NOMO-1 treated with DMSO at 0.1 percent for 48 hours (cell line): ENCODE measurements at regions not wholly inside any gene's neighbourhood (a gene's known extent, or its start where the extent isn't known, plus 50 kb on each side); places are given as distances from the start of the nearest gene placed in this dataset.
"Not testable (repeated sequence)": the region's sequence is repeated elsewhere in the genome, so short reads cannot be mapped to it uniquely, and the experiment has no call there.

Experiments used
- DNase-seq: peaks from one replicate; lab custom pipeline; 2025; ENCODE audit not compliant: unreplicated experiment; lab: John Stamatoyannopoulos, UW

DNA sequence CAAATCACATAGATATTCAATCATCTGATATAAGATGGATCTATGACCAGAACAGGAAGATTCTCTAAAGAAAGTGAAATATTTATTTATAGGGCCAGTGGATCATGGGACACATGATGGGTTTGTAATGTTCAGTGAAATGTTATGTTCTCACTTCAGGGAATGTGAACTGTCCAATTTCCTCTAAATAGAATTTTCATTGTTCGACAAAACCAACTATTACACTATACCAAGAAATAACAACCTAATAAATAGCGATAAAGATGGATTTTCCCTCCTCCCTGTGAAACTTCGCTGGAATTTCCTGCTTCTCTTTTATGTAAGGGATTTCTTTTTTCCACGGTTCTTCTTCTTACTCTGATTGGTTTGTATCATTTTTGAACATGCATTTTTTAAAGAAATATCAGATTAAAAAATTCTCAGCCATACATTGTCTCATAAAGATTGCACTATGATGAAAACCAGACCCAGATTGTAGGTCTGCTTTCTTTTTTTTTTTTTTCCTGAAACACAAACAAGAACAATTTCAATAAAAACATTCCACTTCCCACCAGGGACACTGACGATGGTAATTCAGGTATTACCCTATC lies 139.8 kb upstream of the ZEB1 start:
- no peak for DNase-seq

DNA sequence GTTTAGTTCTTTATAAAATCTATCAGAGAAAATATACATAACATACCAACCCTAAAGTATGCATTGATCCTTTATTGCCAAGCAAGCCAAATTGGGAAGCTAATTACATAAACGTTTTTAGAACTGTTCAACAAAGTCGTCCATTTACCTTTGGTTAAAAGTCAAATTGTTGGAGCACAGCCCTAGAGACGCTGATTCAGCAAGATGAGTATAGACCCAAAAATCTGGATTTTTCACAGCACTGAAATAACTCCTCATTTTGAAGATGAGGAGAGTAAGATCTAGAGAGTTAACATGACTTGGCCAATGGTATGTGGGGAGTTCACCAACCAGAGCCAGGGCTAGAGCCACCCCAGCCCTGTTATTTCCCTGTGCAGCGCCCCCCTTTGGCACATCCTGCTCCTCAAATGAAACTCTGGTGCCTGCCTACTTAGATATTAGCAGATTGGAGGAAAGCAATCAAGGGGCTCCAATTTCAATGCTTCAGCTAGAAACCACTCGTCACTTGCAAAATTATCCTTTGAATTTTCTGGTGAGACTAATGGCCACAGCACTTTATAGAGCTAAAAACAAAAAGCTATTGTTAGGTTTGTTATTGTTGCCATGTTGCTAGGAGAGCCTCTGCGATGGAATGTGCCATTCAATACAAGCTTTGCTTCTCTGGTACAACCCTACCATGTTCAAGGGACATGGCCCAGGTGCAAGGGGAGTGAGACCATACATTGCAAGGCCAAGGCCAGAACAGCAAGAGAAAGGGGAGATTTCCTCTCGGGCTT lies 132.6 kb upstream of the ZEB1 start:
- no peak for DNase-seq

- DNase-seq = no peak
Observed at GRCh38 chr10:31187182-31187581, 131.8 kb upstream of the ZEB1 start.

- DNase-seq = no peak
Observed at GRCh38 chr10:31187607-31188210, 131.3 kb upstream of the ZEB1 start.

GRCh38 chr10:31188792-31189406 lies 130.1 kb upstream of the ZEB1 start:
- DNase-seq = no peak

DNA sequence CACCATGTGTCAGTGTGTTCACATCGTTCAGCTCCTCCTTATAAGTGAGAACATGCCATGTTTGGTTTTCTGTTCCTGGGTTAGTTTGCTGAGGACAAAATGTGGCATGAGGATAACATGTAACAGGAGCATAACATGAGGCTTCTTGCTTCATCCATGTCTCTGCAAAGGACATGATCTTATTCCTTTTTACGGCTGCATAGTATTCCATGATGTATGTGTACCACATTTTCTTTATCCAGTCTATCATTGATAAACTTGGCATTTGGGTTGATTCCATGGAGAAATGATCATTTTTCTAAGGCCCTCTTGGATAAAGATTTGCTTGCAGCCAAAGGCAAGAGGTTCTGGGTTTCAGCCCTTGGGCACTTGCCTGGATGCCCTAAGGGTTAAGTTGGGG lies 128.5 kb upstream of the ZEB1 start:
- no peak for DNase-seq

GRCh38 chr10:31192475-31192874 lies 126.5 kb upstream of the ZEB1 start:
- no peak for DNase-seq

DNA sequence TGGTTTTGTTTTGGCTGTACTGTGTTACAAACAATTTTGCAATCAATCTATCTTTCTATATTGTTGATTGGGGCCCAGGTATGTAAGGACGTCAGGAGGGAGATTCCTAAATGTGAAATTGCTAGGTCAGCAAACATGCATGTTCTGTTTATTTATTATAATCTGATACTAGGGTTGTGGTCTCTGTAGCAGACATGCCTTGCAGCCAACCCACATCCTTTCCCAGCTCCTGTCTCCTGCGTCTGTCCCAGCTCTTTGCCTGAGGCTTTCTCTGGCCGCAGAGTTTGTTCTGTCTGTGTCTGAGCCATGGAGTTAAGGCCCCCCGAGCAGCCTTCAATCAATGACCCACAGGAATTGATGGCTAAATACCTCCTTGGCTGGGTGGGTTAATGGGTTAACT lies 124.0 kb upstream of the ZEB1 start:
- DNase-seq = no peak

DNA sequence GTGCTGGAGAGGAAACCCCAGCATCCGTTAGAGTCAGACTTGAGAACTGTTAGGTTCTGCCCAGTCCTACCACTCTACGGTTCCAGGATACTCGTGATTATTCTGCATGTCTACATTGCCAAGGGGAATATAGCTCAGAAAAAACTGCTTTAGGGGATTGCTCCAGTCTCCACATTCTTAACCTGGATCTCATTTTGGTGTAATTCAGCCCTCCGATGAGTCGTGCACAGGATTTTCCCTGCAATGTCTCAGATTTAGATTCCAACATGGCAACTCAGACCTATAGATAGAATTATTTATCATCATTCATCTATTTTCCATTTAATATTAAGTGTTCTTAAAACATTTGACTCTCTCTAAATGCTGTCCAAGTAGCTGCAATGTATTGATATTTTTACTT lies 121.1 kb upstream of the ZEB1 start:
- no peak for DNase-seq

GRCh38 chr10:31204090-31204489 lies 114.9 kb upstream of the ZEB1 start:
- DNase-seq = no peak

- no peak for DNase-seq
Observed at GRCh38 chr10:31207636-31208035, 111.4 kb upstream of the ZEB1 start.

GRCh38 chr10:31209478-31209877 lies 109.5 kb upstream of the ZEB1 start:
- DNase-seq = peak; percentile 25

- no peak for DNase-seq
Observed at GRCh38 chr10:31210190-31210589, 108.8 kb upstream of the ZEB1 start.

DNA sequence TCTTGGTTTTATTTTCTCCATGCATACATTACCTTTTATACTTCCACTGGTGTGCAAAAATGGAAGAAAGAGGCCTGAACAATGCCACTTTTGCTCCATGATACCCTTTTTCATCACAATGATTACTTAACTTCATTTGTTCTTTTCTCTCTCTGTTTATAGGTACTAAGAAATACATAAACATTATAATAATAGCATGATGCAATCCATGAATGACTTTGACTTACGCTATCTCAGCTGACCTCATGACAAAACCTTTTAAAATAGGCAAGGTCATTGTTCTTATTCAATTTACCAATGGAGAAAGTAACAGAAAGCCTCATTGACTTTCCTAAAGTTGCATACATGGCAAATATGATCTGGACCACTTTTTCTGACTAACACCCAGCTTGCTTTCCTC lies 105.1 kb upstream of the ZEB1 start:
- DNase-seq = no peak

DNA sequence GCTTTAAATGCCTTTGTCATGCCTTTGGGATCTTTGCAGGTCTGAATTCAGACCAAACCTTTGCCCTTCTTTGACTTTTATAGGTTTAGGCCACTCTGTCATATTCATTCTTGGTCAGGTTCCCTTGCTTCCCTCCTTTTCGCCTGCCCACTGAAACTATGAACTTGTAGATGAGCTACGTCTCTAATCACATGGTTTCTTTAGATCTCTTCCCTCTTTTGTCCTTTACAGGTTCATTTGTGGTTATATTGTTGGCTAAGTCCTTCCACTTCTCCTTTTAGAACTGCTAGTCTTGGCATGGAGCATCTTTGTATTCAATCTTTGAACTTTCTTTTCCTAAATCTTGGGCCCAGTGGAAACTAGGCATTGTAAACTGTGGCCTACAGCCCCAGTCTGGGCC lies 104.0 kb upstream of the ZEB1 start:
- DNase-seq = peak; percentile 98

- no peak for DNase-seq
Observed at GRCh38 chr10:31219306-31219705, 99.7 kb upstream of the ZEB1 start.

GRCh38 chr10:31228780-31229179 lies 90.2 kb upstream of the ZEB1 start:
- not testable (repeated sequence) for DNase-seq

DNA sequence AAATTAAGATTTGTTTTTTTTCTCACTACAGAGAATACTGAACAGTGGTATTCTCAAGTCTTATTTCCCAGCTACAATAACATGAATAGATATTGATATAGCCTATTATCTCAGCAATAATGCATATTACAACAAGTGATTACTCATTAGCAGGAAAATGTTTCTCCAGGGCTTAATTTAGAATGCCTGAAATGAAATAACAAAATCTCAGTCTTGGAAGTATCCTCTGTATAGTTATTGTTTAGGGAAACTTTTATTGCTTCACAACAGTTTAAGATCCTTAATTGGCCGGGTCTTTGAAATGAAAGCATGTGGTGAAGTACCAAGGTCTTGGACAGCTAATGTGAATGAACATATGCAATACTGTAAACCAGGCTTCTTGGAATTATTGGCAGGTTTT lies 79.1 kb upstream of the ZEB1 start:
- DNase-seq = no peak

- peak; percentile 90 for DNase-seq
Observed at GRCh38 chr10:31242902-31243301, 76.1 kb upstream of the ZEB1 start.

DNA sequence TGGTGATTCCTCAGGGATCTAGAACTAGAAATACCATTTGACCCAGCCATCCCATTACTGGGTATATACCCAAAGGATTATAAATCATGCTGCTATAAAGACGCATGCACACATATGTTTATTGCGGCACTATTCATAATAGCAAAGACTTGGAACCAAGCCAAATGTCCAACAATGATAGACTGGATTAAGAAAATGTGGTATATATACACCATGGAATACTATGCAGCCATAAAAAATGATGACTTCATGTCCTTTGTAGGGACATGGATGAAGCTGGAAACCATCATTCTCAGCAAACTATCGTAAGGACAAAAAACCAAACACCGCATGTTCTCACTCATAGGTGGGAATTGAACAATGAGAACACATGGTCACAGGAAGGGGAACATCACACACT lies 67.9 kb upstream of the ZEB1 start:
- DNase-seq = not testable (repeated sequence)

- DNase-seq = no peak
Observed at GRCh38 chr10:31253237-31253636, 65.8 kb upstream of the ZEB1 start.
